HEK293T (cell line): ENCODE measurements at regions not wholly inside any gene's neighbourhood (a gene's known extent, or its start where the extent isn't known, plus 50 kb on each side); places are given as distances from the start of the nearest gene placed in this dataset.

ENCODE experiments used
- CTCF ChIA-PET: fragments of 350-600 bp; formaldehyde crosslinking; extraction: SDS; loops from one replicate; lab custom pipeline; 2021; ENCODE audit warnings: antibody characterized with exemption, inconsistent platforms; lab: Yijun Ruan, JAX
- POLR2A ChIA-PET: fragments of 350-600 bp; formaldehyde crosslinking; extraction: SDS; loops from one replicate; lab custom pipeline; 2020; ENCODE audit warnings: antibody characterized with exemption, inconsistent platforms; lab: Yijun Ruan, JAX
- DNase-seq: peaks from one replicate; pipeline ENCODE4 v3.0.0; 2012; ENCODE audit warnings: mixed read lengths; ENCODE audit errors: extremely low spot score
- ARNT ChIP-seq: fragments of 450-650 bp; IDR thresholded peaks from 2 replicates; pipeline ENCODE4 v1.6.1; 2017; ENCODE audit warnings: mild to moderate bottlenecking
- BHLHE40 ChIP-seq: fragments of 450-650 bp; IDR thresholded peaks from 2 replicates; pipeline ENCODE4 v1.6.1; 2016; ENCODE audit warnings: mild to moderate bottlenecking, moderate library complexity, borderline replicate concordance
- CTBP1 ChIP-seq: fragments of 450-650 bp; IDR thresholded peaks from 2 replicates; pipeline ENCODE4 v1.6.1; 2016; ENCODE audit warnings: borderline replicate concordance
- ELF4 ChIP-seq: fragments of 450-650 bp; IDR thresholded peaks from 2 replicates; pipeline ENCODE4 v1.6.1; 2017; ENCODE audit warnings: antibody characterized with exemption
- FOXA1 ChIP-seq: fragments of 450-650 bp; IDR thresholded peaks from 2 replicates; pipeline ENCODE4 v1.6.1; 2016; ENCODE audit warnings: mild to moderate bottlenecking
- FOXK2 ChIP-seq: fragments of 450-650 bp; IDR thresholded peaks from 2 replicates; pipeline ENCODE4 v1.6.1; 2016; ENCODE audit warnings: mild to moderate bottlenecking
- FOXM1 ChIP-seq: fragments of 450-650 bp; IDR thresholded peaks from 2 replicates; pipeline ENCODE4 v1.6.1; 2017; ENCODE audit warnings: mild to moderate bottlenecking, borderline replicate concordance
- HDGF ChIP-seq: fragments of 450-650 bp; IDR thresholded peaks from 2 replicates; pipeline ENCODE4 v1.6.1; 2017; ENCODE audit warnings: antibody characterized with exemption, borderline replicate concordance
- L3MBTL2 ChIP-seq: fragments of 450-650 bp; conservative IDR thresholded peaks from 2 replicates; pipeline ENCODE4 v1.6.1; 2016; ENCODE audit warnings: mild to moderate bottlenecking
- LEF1 ChIP-seq: fragments of 450-650 bp; IDR thresholded peaks from 2 replicates; pipeline ENCODE4 v1.6.1; 2017; ENCODE audit warnings: mild to moderate bottlenecking, borderline replicate concordance
- NFRKB ChIP-seq: fragments of 450-650 bp; IDR thresholded peaks from 2 replicates; pipeline ENCODE4 v1.6.1; 2016; ENCODE audit warnings: mild to moderate bottlenecking, moderate library complexity
- PKNOX1 ChIP-seq: fragments of 450-650 bp; IDR thresholded peaks from 2 replicates; pipeline ENCODE4 v1.6.1; 2016
- SP1 ChIP-seq: fragments of 450-650 bp; IDR thresholded peaks from 2 replicates; pipeline ENCODE4 v1.6.1; 2017
- SUZ12 ChIP-seq: fragments of 450-650 bp; IDR thresholded peaks from 2 replicates; pipeline ENCODE4 v1.6.1; 2016; ENCODE audit warnings: mild to moderate bottlenecking
- TARDBP ChIP-seq: fragments of 450-650 bp; IDR thresholded peaks from 2 replicates; pipeline ENCODE4 v1.6.1; 2016
- ZNF384 ChIP-seq: fragments of 450-650 bp; IDR thresholded peaks from 2 replicates; pipeline ENCODE4 v1.6.1; 2016

- TF ChIP-seq SUZ12 (no peak), SP1 (no peak), HDGF (no peak), ARNT (no peak), PKNOX1 (no peak), BHLHE40 (no peak), L3MBTL2 (no peak), TARDBP (no peak), FOXK2 (no peak), FOXA1 (no peak), ZNF384 (no peak), LEF1 (no peak), CTBP1 (no peak), ELF4 (no peak)
- DNase-seq: no peak
- CTCF ChIA-PET: no interaction called here
- POLR2A ChIA-PET: no interaction called here
Observed at GRCh38 chr9:107685376-107685775, 195.8 kb upstream of the KLF4 start.

- TF ChIP-seq SUZ12: no peak
- no peak for TF ChIP-seq SP1
- no peak for TF ChIP-seq ZNF384
- no peak for TF ChIP-seq ELF4
- TF ChIP-seq FOXK2: no peak
- no peak for TF ChIP-seq FOXA1
- no peak for TF ChIP-seq NFRKB
- no peak for TF ChIP-seq BHLHE40
- TF ChIP-seq FOXM1: no peak
- no peak for TF ChIP-seq HDGF
- POLR2A ChIA-PET: no interaction called here
- DNase-seq: no peak
- CTCF ChIA-PET: interaction anchor here (0.7 kb wide), 1 partner anchor 119 kb away, joined by 3 read pairs; no protein-coding TSS in a partner anchor
Observed at GRCh38 chr9:107684224-107684623, 194.7 kb upstream of the KLF4 start.

GRCh38 chr9:107683566-107683965, 194.0 kb upstream of the KLF4 start:
- ChIA-PET CTCF (no interaction called here), POLR2A (no interaction called here)
- DNase-seq: no peak
- no peak for TF ChIP-seq HDGF
- no peak for TF ChIP-seq BHLHE40
- TF ChIP-seq L3MBTL2: no peak
- no peak for TF ChIP-seq PKNOX1
- no peak for TF ChIP-seq NFRKB
- TF ChIP-seq FOXM1: no peak
- no peak for TF ChIP-seq FOXA1
- TF ChIP-seq CTBP1: no peak
- no peak for TF ChIP-seq TARDBP
- TF ChIP-seq SP1: no peak
- TF ChIP-seq ARNT: no peak
- TF ChIP-seq ELF4: no peak
- TF ChIP-seq SUZ12: no peak
- TF ChIP-seq ZNF384: no peak
- TF ChIP-seq LEF1: no peak
- TF ChIP-seq FOXK2: no peak

- no peak for DNase-seq
- no peak for TF ChIP-seq CTBP1
- no peak for TF ChIP-seq FOXA1
- TF ChIP-seq NFRKB: no peak
- TF ChIP-seq BHLHE40: no peak
- TF ChIP-seq ZNF384: no peak
- TF ChIP-seq SP1: no peak
- no peak for TF ChIP-seq L3MBTL2
- no peak for TF ChIP-seq PKNOX1
- TF ChIP-seq FOXK2: no peak
- ChIA-PET CTCF (no interaction called here), POLR2A (no interaction called here)
Observed at GRCh38 chr9:107681988-107682387, 192.4 kb upstream of the KLF4 start.

- no peak for DNase-seq
- ChIA-PET CTCF (no interaction called here), POLR2A (no interaction called here)
- TF ChIP-seq BHLHE40 (no peak), FOXK2 (no peak), SP1 (no peak), HDGF (no peak), CTBP1 (no peak), NFRKB (no peak), FOXM1 (no peak), FOXA1 (no peak), L3MBTL2 (no peak), LEF1 (no peak), ARNT (no peak)
Observed at GRCh38 chr9:107675351-107676259, 186.0 kb upstream of the KLF4 start.

DNA sequence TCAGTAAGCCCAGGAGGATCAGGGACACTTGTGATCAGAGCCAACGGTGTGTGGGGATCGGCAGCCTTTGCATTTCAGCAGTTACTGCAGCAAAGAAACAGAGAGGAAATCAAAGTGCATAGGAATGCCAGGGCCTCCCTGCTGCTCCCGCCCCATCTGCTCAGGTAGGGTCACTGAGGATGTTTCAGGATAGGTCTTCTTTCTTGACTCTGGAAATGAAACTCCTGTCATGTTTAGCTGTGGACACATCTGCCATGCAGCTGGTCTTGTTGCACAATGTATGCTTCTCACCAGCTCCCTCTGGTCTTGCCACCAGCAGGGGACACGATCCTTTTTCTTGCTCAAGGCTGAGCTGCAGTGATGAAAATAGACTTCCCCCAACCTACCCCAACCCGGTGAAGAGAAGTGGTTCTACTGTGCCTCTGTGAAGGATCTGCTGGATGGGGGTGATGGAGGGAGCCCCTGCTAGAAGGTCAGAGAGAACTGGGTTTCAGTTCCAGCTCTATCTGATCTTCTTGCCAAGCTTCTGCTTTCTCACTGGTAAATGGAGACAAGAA, 185.2 kb upstream of the KLF4 start:
- DNase-seq: no peak
- CTCF ChIA-PET: no interaction called here
- TF ChIP-seq SUZ12 (no peak), NFRKB (no peak), L3MBTL2 (no peak), PKNOX1 (no peak), ELF4 (no peak), FOXM1 (no peak), FOXK2 (no peak), ZNF384 (no peak), TARDBP (no peak), SP1 (no peak), HDGF (no peak), BHLHE40 (no peak), CTBP1 (no peak), FOXA1 (no peak), LEF1 (no peak)
- POLR2A ChIA-PET: no interaction called here
